ENCODE measurements at regions not wholly inside any gene's neighbourhood (a gene's known extent, or its start where the extent isn't known, plus 50 kb on each side); places are given as distances from the start of the nearest gene placed in this dataset.

GRCh38 chr2:122236152-122236874, 480.9 kb downstream of the TSN start:
- DNase-seq = no peak
- no peak for ATAC-seq

GRCh38 chr2:122236925-122237324, 481.5 kb downstream of the TSN start:
- no peak for DNase-seq
- no peak for ATAC-seq

- ATAC-seq (no peak), DNase-seq (no peak)
These were observed 482.0 kb downstream of the TSN start for GRCh38 chr2:122237450-122237849.

GRCh38 chr2:122238006-122238559, 482.6 kb downstream of the TSN start:
- ATAC-seq (no peak), DNase-seq (no peak)

- ATAC-seq (no peak), DNase-seq (no peak)
These were observed 484.0 kb downstream of the TSN start for GRCh38 chr2:122239440-122239839.

GRCh38 chr2:122244598-122245229, 489.3 kb downstream of the TSN start:
- no peak for DNase-seq
- no peak for ATAC-seq

GRCh38 chr2:122249673-122250072, 494.2 kb downstream of the TSN start:
- DNase-seq (no peak), ATAC-seq (no peak)

GRCh38 chr2:122251158-122251557, 495.7 kb downstream of the TSN start:
- ATAC-seq (no peak), DNase-seq (no peak)

GRCh38 chr2:122251566-122251965, 496.1 kb downstream of the TSN start:
- ATAC-seq (no peak), DNase-seq (no peak)

- ATAC-seq (no peak), DNase-seq (no peak)
These were observed 500.5 kb downstream of the TSN start for GRCh38 chr2:122255924-122256323.

- ATAC-seq (no peak), DNase-seq (no peak)
These were observed 506.5 kb downstream of the TSN start for GRCh38 chr2:122261911-122262310.

GRCh38 chr2:122263746-122264145, 508.3 kb downstream of the TSN start:
- DNase-seq = no peak
- ATAC-seq = no peak

- ATAC-seq (no peak), DNase-seq (no peak)
These were observed 511.2 kb downstream of the TSN start for GRCh38 chr2:122266636-122267035.

GRCh38 chr2:122267947-122268346, 512.5 kb downstream of the TSN start:
- DNase-seq = no peak
- no peak for ATAC-seq

GRCh38 chr2:122273785-122274419, 518.5 kb downstream of the TSN start:
- ATAC-seq (no peak), DNase-seq (no peak)

- no peak for DNase-seq
- ATAC-seq = no peak
These were observed 522.5 kb downstream of the TSN start for GRCh38 chr2:122277956-122278355.

GRCh38 chr2:122300758-122301157, 545.3 kb downstream of the TSN start:
- DNase-seq (no peak), ATAC-seq (no peak)

GRCh38 chr2:122307763-122308162, 552.3 kb downstream of the TSN start:
- no peak for DNase-seq
- ATAC-seq = no peak

- no peak for ATAC-seq
- no peak for DNase-seq
These were observed 559.9 kb downstream of the TSN start for GRCh38 chr2:122315306-122315705.

GRCh38 chr2:122319539-122320132, 564.2 kb downstream of the TSN start:
- DNase-seq = no peak
- ATAC-seq = no peak

GRCh38 chr2:122322815-122323214, 567.4 kb downstream of the TSN start:
- DNase-seq (no peak), ATAC-seq (no peak)

- DNase-seq (no peak), ATAC-seq (no peak)
These were observed 568.5 kb downstream of the TSN start for GRCh38 chr2:122323927-122324326.

- no peak for ATAC-seq
- DNase-seq = no peak
These were observed 571.0 kb downstream of the TSN start for GRCh38 chr2:122326471-122326870.

Measured in stimulated activated naive CD8-positive, alpha-beta T cell treated with anti-CD3 and anti-CD28 coated beads, Interleukin-15, Interleukin-2, amounts not matched to agents 100 U/mL and 50 U/mL, for 24 hours (primary cell).